DND-41 (cell line): ENCODE measurements at regions not wholly inside any gene's neighbourhood (a gene's known extent, or its start where the extent isn't known, plus 50 kb on each side); places are given as distances from the start of the nearest gene placed in this dataset.

Experiments
- ATAC-seq: fragments of 200-7000 bp; cut with Tn5 transposase; 3 replicates; pipeline ENCODE4 v1.9.1; 2021; ENCODE audit warnings: low read depth; ENCODE audit not compliant: insufficient read depth
- DNase-seq: peaks from one replicate; pipeline ENCODE4 v3.0.0-alpha.2; 2020
- H2AFZ ChIP-seq: 2 replicates; pipeline ENCODE4 v1.6.0; 2012; ENCODE audit warnings: low read depth, low read length
- H3K27ac ChIP-seq: 2 replicates; pipeline ENCODE4 v1.5.1; 2012; ENCODE audit warnings: low read length, inconsistent platforms
- H3K27me3 ChIP-seq: fragments of 200-600 bp; sonication (generic); 2 replicates; pipeline ENCODE4 v1.6.0; 2012; ENCODE audit warnings: low read length, mild to moderate bottlenecking, inconsistent platforms; ENCODE audit not compliant: insufficient read depth, poor library complexity
- H3K36me3 ChIP-seq: 2 replicates; pipeline ENCODE4 v1.5.1; 2012; ENCODE audit warnings: low read length, inconsistent platforms; ENCODE audit not compliant: insufficient read depth
- H3K4me1 ChIP-seq: 2 replicates; pipeline ENCODE4 v1.5.1; 2012; ENCODE audit warnings: mild to moderate bottlenecking, low read length; ENCODE audit not compliant: insufficient read depth
- H3K4me2 ChIP-seq: 2 replicates; pipeline ENCODE4 v1.6.0; 2012; ENCODE audit warnings: mild to moderate bottlenecking, moderate library complexity, low read length, inconsistent platforms; ENCODE audit not compliant: insufficient read depth
- H3K4me3 ChIP-seq, 2 experiments: fragments of 200-600 bp in 1 of 2; shearing (Covaris generic) in 1 of 2; 2 replicates each; pipeline ENCODE4 v1.5.1; 2012 to 2016; ENCODE audit warnings: inconsistent platforms in 2 of 2, low read length in 2 of 2, mild to moderate bottlenecking in 2 of 2, low read depth in 1 of 2, moderate library complexity in 1 of 2
- H3K79me2 ChIP-seq: 2 replicates; pipeline ENCODE4 v1.6.0; 2012; ENCODE audit warnings: low read length, inconsistent platforms; ENCODE audit not compliant: insufficient read depth
- H3K9ac ChIP-seq: 2 replicates; pipeline ENCODE4 v1.6.0; 2012; ENCODE audit warnings: low read depth, mild to moderate bottlenecking, inconsistent platforms, low read length, moderate library complexity
- H3K9me3 ChIP-seq: 2 replicates; pipeline ENCODE4 v1.5.1; 2012; ENCODE audit warnings: low read length, moderate library complexity, mild to moderate bottlenecking, inconsistent platforms; ENCODE audit not compliant: insufficient read depth, severe bottlenecking
- H4K20me1 ChIP-seq: 2 replicates; pipeline ENCODE4 v1.6.0; 2012; ENCODE audit warnings: low read length; ENCODE audit not compliant: insufficient read depth
- EZH2 ChIP-seq: IDR thresholded peaks from 3 replicates; pipeline ENCODE4 v1.6.1; 2012; ENCODE audit warnings: borderline replicate concordance, low read depth, mild to moderate bottlenecking, moderate library complexity, low read length, inconsistent platforms; ENCODE audit not compliant: severe bottlenecking
- TF ChIP-seq, protein P1 (sequence below): IDR thresholded peaks from 2 replicates; pipeline ENCODE4 v1.5.1; 2012; ENCODE audit warnings: borderline replicate concordance, low read length, moderate library complexity, mild to moderate bottlenecking; ENCODE audit not compliant: poor library complexity, severe bottlenecking; ENCODE audit errors: extremely low read depth

DNA sequence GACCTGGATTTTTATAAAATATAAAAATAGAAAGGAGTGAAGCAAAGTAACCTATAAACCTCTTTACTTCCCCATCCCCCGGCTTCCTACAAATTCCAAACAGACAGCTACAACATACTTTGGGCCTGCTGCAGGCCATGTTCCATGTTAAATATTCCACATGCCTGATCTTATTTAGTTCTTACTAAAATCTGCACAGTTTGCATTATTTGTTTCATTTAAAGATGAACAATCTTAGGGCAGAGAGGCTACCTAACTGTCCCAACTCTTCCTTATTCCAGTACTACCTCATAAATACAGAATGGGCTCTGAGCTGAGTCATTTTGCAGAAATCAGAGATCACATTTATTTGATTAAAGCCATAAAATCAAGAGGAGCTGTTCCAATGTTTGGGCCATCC, 665.0 kb downstream of the PDCD6IP start:
- no peak for DNase-seq
- Histone ChIP-seq H3K27me3 (no peaks in the 10 kb centered on the region), H3K27ac (no peak overlapping the region), H3K4me1 (no peaks in the 10 kb centered on the region), H3K79me2 (no peaks in the 10 kb centered on the region), H3K9ac (no peak overlapping the region), H3K9me3 (peaks cover 22% of the 10 kb centered on the region), H2AFZ (no peak overlapping the region), H3K4me3 (no peak overlapping the region), H3K36me3 (no peaks in the 10 kb centered on the region), H4K20me1 (no peaks in the 10 kb centered on the region), H3K4me2 (no peak overlapping the region)
- ATAC-seq, result no peak
- TF ChIP-seq, protein P1, sequence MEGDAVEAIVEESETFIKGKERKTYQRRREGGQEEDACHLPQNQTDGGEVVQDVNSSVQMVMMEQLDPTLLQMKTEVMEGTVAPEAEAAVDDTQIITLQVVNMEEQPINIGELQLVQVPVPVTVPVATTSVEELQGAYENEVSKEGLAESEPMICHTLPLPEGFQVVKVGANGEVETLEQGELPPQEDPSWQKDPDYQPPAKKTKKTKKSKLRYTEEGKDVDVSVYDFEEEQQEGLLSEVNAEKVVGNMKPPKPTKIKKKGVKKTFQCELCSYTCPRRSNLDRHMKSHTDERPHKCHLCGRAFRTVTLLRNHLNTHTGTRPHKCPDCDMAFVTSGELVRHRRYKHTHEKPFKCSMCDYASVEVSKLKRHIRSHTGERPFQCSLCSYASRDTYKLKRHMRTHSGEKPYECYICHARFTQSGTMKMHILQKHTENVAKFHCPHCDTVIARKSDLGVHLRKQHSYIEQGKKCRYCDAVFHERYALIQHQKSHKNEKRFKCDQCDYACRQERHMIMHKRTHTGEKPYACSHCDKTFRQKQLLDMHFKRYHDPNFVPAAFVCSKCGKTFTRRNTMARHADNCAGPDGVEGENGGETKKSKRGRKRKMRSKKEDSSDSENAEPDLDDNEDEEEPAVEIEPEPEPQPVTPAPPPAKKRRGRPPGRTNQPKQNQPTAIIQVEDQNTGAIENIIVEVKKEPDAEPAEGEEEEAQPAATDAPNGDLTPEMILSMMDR, result no peak
- TF ChIP-seq EZH2, result no peak

DNA sequence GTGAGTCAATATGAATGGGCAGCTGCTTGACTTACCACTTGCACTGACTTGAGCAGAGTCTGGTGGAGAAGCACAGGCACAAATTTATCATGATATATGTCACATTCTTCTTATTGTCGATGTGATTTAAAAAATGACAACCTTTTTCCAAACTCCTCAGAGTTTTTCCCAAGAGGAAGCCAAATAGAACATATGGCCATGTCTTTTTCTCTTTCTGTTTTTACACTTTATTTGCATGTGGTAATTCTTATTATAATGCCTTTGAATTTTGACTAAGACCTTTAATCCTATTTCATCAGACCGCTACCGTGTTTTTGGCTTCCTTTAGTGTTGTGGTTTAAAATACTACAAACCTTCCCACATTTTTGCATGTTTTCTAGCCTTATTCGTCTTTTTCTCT, 666.2 kb downstream of the PDCD6IP start:
- no peaks in the 10 kb centered on the region for H4K20me1 ChIP-seq
- H3K79me2 ChIP-seq, result no peaks in the 10 kb centered on the region
- H3K27ac ChIP-seq, result no peak overlapping the region
- no peaks in the 10 kb centered on the region for H3K27me3 ChIP-seq
- no peak for ATAC-seq
- no peak overlapping the region for H3K9ac ChIP-seq
- no peak for TF ChIP-seq EZH2
- TF ChIP-seq, protein P1, result no peak
- H3K9me3 ChIP-seq, result peaks cover 11% of the 10 kb centered on the region
- no peak for DNase-seq
- no peak overlapping the region for H2AFZ ChIP-seq
- no peaks in the 10 kb centered on the region for H3K4me1 ChIP-seq
- no peak overlapping the region for H3K4me3 ChIP-seq
- no peaks in the 10 kb centered on the region for H3K36me3 ChIP-seq
- no peak overlapping the region for H3K4me2 ChIP-seq

DNA sequence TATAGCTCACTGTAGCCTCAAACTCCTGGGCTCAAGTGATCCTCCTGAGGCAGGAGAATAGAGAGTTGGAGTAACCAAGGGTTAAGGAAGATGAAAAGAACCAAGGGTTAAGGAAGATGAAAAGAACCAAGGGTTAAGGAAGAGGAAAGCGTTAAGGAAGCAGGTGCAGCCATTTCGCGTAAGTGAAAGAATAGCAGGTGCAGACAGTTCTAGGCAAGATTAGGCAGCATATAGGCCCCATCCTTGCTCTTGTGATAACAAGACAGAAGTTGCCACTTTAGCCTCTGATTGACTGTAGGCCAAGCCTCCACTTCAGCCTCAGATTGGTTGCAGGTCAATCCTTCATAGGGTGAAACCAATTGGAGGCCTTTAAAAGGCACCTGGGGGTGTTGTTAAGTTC, 677.4 kb downstream of the PDCD6IP start:
- TF ChIP-seq EZH2, result no peak
- TF ChIP-seq, protein P1, result no peak
- Histone ChIP-seq H3K79me2 (no peaks in the 10 kb centered on the region), H3K4me1 (peaks cover 7% of the 10 kb centered on the region), H3K27me3 (no peaks in the 10 kb centered on the region), H3K36me3 (no peaks in the 10 kb centered on the region), H3K9me3 (no peaks in the 10 kb centered on the region), H3K4me3 (no peak overlapping the region), H3K4me2 (no peak overlapping the region), H3K27ac (peak overlapping the region; percentile 0; the same call in 1 of the 2 replicates), H4K20me1 (no peaks in the 10 kb centered on the region), H2AFZ (no peak overlapping the region), H3K9ac (no peak overlapping the region)
- DNase-seq (peak; percentile 37), ATAC-seq (peak; percentile 85)

DNA sequence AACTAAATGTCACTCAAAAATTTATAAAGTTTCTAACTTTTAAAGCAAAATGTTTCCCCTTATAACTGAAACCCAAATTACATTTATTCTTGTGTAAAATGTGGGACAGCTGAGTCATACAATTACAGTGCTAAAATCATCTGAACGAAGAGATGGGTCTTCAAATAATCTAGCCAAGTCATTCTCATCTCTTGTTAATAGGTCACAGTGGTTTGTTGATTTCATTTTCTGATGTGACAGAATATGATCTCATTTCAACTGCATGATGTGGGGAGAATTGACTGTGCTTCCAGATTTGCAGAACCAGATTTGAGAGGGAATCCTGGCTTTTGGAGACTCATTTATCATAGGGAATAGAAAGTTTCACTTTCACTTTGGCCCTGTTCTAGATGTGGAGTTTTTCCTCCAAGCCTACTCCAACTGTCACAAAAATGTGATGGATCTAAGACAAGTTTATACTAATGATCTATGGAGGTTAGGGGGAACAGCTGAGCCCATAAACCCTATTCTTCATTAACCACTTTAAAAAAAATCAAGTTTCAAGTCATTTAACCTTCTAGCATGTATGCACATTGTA, 685.0 kb downstream of the PDCD6IP start:
- Histone ChIP-seq H2AFZ (peak overlapping the region; percentile 69), H3K27me3 (no peaks in the 10 kb centered on the region), H3K4me3 (peak overlapping the region in 1 of 2 experiments; percentile 41; a peak in 2 of 4 replicates), H3K27ac (peak overlapping the region; percentile 71), H4K20me1 (no peaks in the 10 kb centered on the region), H3K36me3 (no peaks in the 10 kb centered on the region), H3K4me2 (peak overlapping the region; percentile 64), H3K9ac (peak overlapping the region; percentile 30), H3K9me3 (no peaks in the 10 kb centered on the region), H3K4me1 (peaks cover 16% of the 10 kb centered on the region), H3K79me2 (no peaks in the 10 kb centered on the region)
- DNase-seq, result no peak
- peak; percentile 83 for ATAC-seq
- TF ChIP-seq, protein P1, result no peak
- no peak for TF ChIP-seq EZH2
